ENCODE measurements at regions not wholly inside any gene's neighbourhood (a gene's known extent, or its start where the extent isn't known, plus 50 kb on each side); places are given as distances from the start of the nearest gene placed in this dataset.

DNA sequence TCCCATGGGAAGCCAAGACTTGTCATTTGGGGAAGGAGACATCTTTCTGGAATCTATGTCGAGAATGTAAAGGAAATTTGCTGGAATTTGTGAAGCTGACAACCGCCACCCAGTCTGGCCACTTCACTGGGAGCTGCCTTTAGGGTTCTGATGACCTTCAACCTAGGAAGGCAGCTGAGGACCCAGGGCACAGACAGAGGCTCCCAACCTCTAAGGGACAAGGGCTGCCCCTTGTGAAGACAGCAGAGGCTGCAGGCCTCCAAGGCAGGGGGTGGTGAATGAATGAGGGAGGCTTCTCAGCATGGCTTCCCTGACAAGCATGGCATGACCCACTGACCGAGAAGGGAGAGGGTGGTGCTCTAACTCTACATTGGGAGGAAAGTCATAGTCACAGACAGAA is 128.9 kb upstream of the ASB18 start:
- no peak overlapping the region for H3K4me3 ChIP-seq (ENCODE audit: low read depth, low read length)
- TF ChIP-seq, protein P1, sequence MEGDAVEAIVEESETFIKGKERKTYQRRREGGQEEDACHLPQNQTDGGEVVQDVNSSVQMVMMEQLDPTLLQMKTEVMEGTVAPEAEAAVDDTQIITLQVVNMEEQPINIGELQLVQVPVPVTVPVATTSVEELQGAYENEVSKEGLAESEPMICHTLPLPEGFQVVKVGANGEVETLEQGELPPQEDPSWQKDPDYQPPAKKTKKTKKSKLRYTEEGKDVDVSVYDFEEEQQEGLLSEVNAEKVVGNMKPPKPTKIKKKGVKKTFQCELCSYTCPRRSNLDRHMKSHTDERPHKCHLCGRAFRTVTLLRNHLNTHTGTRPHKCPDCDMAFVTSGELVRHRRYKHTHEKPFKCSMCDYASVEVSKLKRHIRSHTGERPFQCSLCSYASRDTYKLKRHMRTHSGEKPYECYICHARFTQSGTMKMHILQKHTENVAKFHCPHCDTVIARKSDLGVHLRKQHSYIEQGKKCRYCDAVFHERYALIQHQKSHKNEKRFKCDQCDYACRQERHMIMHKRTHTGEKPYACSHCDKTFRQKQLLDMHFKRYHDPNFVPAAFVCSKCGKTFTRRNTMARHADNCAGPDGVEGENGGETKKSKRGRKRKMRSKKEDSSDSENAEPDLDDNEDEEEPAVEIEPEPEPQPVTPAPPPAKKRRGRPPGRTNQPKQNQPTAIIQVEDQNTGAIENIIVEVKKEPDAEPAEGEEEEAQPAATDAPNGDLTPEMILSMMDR (IDR thresholded peaks at IDR 0.05; ENCODE audit: insufficient read depth, low read depth, low read length, missing control alignments), result no peak
- no peak for DNase-seq (ENCODE audit: low read depth)

DNA sequence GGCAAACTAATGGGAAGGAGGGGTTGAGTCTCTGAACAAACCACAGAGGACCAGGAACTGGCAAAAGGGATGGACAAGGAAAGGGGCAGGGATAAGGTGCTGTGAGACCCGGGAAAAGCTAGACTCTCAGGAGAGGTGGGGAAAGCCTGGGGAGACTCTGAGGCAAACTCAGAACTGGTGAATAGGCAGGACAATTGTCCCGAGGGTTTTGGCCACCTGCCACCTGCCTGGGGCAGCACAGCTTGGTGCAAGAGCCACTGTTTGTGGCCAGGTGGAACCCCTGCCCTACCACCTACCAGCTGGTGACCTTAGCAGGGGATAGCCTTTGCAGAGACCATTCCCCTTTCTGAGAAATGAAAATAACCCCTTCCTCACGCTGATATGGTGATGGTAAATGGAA is 129.4 kb upstream of the ASB18 start:
- no peak for DNase-seq (ENCODE audit: low read depth)
- TF ChIP-seq, protein P1 (IDR thresholded peaks at IDR 0.05; ENCODE audit: insufficient read depth, low read depth, low read length, missing control alignments), result no peak
- no peak overlapping the region for H3K4me3 ChIP-seq (ENCODE audit: low read depth, low read length)

DNA sequence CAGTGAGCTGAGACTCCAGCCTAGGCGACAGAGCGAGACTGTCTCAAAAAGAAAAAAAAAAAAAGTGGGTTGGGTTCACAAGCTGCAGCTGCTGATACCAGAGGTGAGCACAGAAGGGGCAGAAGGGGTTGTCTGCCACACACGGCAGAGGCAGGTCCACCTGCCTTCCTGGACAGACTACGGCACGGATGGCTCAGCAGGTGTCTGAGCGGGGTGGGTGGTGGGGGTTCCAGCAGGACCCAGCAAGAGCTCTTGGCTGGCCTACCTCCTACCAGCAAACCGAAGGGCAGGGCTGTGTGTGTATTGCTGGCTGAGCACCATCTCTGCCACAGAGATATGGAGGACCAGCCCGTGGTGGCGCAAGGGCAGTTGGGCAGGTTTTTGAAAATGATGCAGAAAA is 130.4 kb upstream of the ASB18 start:
- TF ChIP-seq, protein P1 (IDR thresholded peaks at IDR 0.05; ENCODE audit: insufficient read depth, low read depth, low read length, missing control alignments), result no peak
- no peak for DNase-seq (ENCODE audit: low read depth)
- H3K4me3 ChIP-seq (ENCODE audit: low read depth, low read length), result no peak overlapping the region

DNA sequence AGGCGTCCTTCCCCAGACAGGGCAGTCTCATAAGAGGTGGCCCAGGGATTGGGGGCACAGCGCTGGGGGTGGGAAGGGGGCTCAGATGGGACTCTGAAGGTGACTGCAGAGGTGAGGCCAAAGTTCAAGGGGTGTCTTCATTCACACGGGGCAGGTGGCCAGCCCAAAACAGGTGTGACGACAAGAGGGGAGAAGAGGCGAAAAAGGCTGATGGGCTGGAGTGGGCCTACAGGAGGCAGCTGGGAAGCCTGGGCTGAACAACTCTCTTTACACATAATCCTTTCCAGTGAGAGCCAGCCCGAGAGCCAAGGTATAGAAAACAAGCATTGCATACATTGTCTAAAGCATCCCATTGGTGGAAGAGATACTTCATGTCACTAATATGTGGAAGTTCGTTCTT is 130.9 kb upstream of the ASB18 start:
- no peak for DNase-seq (ENCODE audit: low read depth)
- TF ChIP-seq, protein P1 (IDR thresholded peaks at IDR 0.05; ENCODE audit: insufficient read depth, low read depth, low read length, missing control alignments), result no peak
- H3K4me3 ChIP-seq (ENCODE audit: low read depth, low read length), result no peak overlapping the region

DNA sequence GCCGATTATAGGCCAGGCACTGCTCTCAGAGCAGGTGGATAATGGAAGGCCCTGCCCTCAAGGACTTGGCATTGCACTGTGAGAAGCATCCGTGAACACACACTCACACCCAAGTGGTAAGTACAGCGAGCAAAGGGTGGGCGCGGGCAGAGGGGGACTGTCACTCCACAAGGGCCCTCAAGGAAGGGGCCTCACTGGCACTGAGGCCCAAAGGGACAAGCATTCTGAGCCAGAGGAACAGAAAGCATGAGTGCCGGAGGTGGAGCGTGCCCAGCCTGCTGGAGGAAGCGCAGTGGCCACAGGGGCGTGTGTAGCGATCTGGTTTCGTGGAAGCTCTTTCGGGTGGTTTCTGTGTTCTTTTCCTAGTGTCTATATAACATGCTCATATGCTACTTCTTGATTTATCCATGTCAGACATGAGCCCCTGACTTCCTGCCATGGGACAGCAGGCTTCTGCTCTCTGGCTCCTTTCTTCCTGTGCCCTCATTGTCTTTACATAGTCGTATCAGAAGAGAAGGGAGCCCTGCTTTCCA is 132.7 kb upstream of the ASB18 start:
- no peak for DNase-seq (ENCODE audit: low read depth)
- H3K4me3 ChIP-seq (ENCODE audit: low read depth, low read length), result no peak overlapping the region
- TF ChIP-seq, protein P1 (IDR thresholded peaks at IDR 0.05; ENCODE audit: insufficient read depth, low read depth, low read length, missing control alignments), result no peak

DNA sequence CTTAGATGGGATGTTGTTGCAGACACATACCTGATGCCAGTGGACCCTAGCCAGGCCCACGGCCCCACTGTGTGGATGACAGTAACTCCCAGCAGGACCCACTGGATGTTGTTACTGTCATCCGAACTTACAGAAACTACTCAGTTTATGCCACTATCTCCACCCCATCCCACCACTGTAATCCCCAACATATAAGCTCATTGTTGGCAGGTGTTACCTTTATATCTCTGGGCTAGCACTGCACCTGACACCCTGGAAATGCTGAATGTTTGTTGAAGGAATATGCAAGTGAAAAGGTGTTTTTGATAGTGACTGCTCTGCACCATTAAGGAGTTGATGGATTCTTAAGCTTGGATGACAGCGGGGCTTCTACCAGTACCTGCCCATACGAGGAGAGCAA is 133.5 kb upstream of the ASB18 start:
- no peak overlapping the region for H3K4me3 ChIP-seq (ENCODE audit: low read depth, low read length)
- DNase-seq (ENCODE audit: low read depth), result no peak
- TF ChIP-seq, protein P1 (IDR thresholded peaks at IDR 0.05; ENCODE audit: insufficient read depth, low read depth, low read length, missing control alignments), result no peak

DNA sequence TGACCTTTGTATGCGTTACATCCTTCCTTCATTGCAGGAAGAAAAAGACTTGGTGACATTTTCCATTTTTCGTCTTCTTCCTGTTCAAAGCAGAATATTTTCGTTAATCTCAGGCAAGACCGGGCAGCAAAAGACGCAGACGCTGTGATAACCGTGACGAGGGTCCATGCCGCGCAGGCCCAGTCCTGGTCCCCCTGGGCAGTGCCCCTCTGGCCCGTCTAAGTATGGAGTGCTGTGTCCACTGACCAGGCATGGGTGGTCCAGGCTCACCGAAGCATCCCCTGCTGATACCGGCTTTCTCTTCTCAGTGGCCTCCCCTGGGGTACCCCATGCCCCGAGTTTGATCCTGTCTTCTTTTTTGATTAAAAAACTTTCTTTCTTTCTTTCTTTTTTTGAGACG is 135.2 kb upstream of the ASB18 start:
- no peak overlapping the region for H3K4me3 ChIP-seq (ENCODE audit: low read depth, low read length)
- TF ChIP-seq, protein P1 (IDR thresholded peaks at IDR 0.05; ENCODE audit: insufficient read depth, low read depth, low read length, missing control alignments), result no peak
- no peak for DNase-seq (ENCODE audit: low read depth)
